HCT116 (cell line): ENCODE measurements at regions not wholly inside any gene's neighbourhood (a gene's known extent, or its start where the extent isn't known, plus 50 kb on each side); places are given as distances from the start of the nearest gene placed in this dataset.

Source experiments
- MAX ChIP-seq: IDR thresholded peaks from 2 replicates; pipeline ENCODE4 v1.6.1; 2012
- POLR2AphosphoS5 ChIP-seq: IDR thresholded peaks from 2 replicates; pipeline ENCODE4 v1.6.1; 2011; ENCODE audit warnings: mild to moderate bottlenecking, low read depth, low read length, moderate library complexity
- SRF ChIP-seq: IDR thresholded peaks from 2 replicates; pipeline ENCODE4 v1.6.1; 2012; ENCODE audit warnings: low read depth
- TF ChIP-seq, protein P1 (sequence below): IDR thresholded peaks from 2 replicates; pipeline ENCODE4 v1.6.1; 2012; ENCODE audit warnings: low read depth

- TF ChIP-seq, protein P1, sequence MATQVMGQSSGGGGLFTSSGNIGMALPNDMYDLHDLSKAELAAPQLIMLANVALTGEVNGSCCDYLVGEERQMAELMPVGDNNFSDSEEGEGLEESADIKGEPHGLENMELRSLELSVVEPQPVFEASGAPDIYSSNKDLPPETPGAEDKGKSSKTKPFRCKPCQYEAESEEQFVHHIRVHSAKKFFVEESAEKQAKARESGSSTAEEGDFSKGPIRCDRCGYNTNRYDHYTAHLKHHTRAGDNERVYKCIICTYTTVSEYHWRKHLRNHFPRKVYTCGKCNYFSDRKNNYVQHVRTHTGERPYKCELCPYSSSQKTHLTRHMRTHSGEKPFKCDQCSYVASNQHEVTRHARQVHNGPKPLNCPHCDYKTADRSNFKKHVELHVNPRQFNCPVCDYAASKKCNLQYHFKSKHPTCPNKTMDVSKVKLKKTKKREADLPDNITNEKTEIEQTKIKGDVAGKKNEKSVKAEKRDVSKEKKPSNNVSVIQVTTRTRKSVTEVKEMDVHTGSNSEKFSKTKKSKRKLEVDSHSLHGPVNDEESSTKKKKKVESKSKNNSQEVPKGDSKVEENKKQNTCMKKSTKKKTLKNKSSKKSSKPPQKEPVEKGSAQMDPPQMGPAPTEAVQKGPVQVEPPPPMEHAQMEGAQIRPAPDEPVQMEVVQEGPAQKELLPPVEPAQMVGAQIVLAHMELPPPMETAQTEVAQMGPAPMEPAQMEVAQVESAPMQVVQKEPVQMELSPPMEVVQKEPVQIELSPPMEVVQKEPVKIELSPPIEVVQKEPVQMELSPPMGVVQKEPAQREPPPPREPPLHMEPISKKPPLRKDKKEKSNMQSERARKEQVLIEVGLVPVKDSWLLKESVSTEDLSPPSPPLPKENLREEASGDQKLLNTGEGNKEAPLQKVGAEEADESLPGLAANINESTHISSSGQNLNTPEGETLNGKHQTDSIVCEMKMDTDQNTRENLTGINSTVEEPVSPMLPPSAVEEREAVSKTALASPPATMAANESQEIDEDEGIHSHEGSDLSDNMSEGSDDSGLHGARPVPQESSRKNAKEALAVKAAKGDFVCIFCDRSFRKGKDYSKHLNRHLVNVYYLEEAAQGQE = no peak
- TF ChIP-seq MAX (no peak), POLR2AphosphoS5 (no peak), SRF (no peak)
These were observed 231.9 kb upstream of the BCOR start for GRCh38 chrX:40329616-40330015.
